A549 (cell line): ENCODE measurements at regions not wholly inside any gene's neighbourhood (a gene's known extent, or its start where the extent isn't known, plus 50 kb on each side); places are given as distances from the start of the nearest gene placed in this dataset.

Source experiments
- MAZ ChIP-seq: fragments of 150-350 bp; IDR thresholded peaks from 2 replicates; pipeline ENCODE4 v1.6.1; 2014; ENCODE audit warnings: antibody characterized with exemption, low read depth, low read length, borderline replicate concordance
- POLR2A ChIP-seq: IDR thresholded peaks from 2 replicates; pipeline ENCODE4 v1.6.1; 2012; ENCODE audit warnings: mild to moderate bottlenecking, low read length
- TF ChIP-seq, protein P1 (sequence below): fragments of >200 bp; sonication (Bioruptor Twin); formaldehyde crosslinking; IDR thresholded peaks from 3 replicates; pipeline ENCODE4 v1.5.1; 2016
- TF ChIP-seq, protein P2 (sequence below): fragments of 250-450 bp; sonication (Bioruptor Pico); IDR thresholded peaks from 2 replicates; pipeline ENCODE4 v1.5.0; 2021; ENCODE audit warnings: mild to moderate bottlenecking, moderate library complexity, borderline replicate concordance

DNA sequence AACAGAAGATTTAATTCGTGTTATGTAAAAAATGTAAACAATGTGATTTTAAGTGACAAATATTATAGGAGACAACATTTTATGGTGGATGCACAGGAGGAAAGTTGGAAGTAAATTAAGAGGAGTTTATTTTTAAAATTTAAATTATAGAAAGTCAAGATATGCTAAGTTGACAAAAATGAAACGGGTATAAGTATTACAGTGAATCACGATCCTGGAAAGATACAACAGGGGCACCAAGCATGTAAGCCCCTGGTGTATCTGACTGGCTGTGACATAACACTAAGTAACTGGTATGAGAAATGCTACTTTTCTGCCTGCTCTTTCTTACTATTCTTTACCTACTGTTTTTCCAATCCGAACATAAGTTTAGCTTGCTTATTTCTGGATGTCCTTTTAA, 419.8 kb upstream of the CHD1 start:
- TF ChIP-seq, protein P1, sequence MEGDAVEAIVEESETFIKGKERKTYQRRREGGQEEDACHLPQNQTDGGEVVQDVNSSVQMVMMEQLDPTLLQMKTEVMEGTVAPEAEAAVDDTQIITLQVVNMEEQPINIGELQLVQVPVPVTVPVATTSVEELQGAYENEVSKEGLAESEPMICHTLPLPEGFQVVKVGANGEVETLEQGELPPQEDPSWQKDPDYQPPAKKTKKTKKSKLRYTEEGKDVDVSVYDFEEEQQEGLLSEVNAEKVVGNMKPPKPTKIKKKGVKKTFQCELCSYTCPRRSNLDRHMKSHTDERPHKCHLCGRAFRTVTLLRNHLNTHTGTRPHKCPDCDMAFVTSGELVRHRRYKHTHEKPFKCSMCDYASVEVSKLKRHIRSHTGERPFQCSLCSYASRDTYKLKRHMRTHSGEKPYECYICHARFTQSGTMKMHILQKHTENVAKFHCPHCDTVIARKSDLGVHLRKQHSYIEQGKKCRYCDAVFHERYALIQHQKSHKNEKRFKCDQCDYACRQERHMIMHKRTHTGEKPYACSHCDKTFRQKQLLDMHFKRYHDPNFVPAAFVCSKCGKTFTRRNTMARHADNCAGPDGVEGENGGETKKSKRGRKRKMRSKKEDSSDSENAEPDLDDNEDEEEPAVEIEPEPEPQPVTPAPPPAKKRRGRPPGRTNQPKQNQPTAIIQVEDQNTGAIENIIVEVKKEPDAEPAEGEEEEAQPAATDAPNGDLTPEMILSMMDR = no peak
- no peak for TF ChIP-seq MAZ
- TF ChIP-seq, protein P2, sequence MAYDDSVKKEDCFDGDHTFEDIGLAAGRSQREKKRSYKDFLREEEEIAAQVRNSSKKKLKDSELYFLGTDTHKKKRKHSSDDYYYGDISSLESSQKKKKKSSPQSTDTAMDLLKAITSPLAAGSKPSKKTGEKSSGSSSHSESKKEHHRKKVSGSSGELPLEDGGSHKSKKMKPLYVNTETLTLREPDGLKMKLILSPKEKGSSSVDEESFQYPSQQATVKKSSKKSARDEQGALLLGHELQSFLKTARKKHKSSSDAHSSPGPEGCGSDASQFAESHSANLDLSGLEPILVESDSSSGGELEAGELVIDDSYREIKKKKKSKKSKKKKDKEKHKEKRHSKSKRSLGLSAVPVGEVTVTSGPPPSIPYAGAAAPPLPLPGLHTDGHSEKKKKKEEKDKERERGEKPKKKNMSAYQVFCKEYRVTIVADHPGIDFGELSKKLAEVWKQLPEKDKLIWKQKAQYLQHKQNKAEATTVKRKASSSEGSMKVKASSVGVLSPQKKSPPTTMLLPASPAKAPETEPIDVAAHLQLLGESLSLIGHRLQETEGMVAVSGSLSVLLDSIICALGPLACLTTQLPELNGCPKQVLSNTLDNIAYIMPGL (CRISPR knock-in tag) = no peak
- TF ChIP-seq POLR2A = no peak
